GM12872 (cell line): ENCODE measurements at regions not wholly inside any gene's neighbourhood (a gene's known extent, or its start where the extent isn't known, plus 50 kb on each side); places are given as distances from the start of the nearest gene placed in this dataset.

Experiments
- TF ChIP-seq, protein P1 (sequence below): IDR thresholded peaks from 3 replicates; pipeline ENCODE4 v1.5.1; 2011; ENCODE audit warnings: low read depth, mild to moderate bottlenecking, low read length, moderate library complexity; ENCODE audit not compliant: insufficient read depth

DNA sequence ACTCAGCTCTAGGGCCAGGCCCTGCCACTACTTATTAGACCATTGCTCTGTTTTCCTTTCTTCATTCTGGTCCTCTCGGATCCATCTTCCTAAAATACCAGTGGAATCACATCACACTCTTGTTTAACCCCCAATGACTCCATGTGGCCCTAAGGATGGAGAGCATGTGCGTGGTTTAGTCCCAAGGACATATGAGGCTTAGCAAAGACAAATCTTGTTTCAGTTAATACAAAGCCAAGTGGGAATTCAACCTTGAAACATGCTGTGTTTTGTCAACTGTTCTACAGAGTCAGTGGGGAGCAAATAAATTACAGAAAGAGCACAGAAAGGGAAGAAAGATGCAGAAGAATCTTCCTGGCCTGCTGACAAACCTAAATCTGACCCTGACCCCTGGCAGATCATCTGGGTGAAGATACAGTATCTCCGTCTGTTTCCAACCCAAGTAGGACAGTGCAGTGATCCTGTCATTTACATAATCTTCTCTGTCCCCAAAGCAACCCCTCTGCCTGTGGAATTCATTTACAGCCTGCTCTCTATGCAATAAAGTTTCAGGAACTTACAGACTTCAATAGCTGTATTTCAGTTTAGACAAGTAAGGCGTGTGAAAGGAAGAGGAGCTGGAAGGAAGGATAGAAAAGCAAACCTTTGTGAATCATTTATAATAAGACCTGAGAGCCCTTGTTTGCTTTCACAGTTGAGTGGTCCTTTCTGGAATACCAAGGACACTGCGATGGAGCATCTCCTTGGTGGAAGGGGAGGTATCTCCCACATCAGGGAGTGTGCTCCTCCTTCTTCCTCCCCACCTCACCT, 144.0 kb downstream of the THBS2 start:
- TF ChIP-seq, protein P1, sequence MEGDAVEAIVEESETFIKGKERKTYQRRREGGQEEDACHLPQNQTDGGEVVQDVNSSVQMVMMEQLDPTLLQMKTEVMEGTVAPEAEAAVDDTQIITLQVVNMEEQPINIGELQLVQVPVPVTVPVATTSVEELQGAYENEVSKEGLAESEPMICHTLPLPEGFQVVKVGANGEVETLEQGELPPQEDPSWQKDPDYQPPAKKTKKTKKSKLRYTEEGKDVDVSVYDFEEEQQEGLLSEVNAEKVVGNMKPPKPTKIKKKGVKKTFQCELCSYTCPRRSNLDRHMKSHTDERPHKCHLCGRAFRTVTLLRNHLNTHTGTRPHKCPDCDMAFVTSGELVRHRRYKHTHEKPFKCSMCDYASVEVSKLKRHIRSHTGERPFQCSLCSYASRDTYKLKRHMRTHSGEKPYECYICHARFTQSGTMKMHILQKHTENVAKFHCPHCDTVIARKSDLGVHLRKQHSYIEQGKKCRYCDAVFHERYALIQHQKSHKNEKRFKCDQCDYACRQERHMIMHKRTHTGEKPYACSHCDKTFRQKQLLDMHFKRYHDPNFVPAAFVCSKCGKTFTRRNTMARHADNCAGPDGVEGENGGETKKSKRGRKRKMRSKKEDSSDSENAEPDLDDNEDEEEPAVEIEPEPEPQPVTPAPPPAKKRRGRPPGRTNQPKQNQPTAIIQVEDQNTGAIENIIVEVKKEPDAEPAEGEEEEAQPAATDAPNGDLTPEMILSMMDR, result no peak

DNA sequence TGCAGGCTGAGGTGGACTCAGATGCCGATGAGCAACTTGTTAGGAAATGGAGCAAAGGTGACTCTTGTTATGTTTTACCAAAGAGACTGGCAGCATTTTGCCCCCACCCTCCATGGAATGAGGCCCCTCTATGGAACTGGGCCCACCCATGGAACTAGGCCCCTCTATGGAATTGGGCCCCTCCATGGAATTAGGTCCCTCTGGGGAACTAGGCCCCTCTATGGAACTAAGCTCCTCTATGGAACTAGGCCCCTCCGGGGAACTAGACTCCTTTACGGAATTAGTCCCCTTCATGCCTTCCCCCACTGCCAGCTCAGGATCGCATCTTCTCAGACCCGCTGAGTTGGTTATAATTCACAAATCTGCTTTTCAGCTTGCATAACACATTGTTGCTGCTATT, 144.9 kb downstream of the THBS2 start:
- TF ChIP-seq, protein P1, result no peak

DNA sequence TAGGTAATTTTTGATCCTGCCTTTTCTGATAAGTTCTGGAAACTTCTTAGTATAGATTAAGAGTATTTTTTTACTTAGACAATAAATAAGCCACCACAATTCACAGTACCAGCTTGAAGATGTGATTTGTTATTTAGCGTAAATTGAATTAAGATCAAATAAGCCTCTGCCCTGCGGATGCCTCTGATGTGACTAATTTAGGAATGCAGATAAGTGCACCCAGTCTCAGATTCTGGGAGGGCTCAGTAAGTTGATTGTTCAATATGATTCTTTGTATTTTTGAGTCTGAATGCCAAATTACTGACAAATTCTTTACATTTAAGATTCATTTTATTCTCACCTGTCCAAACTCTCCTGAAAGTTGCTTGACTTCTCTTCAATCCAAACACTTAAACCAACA, 147.5 kb downstream of the THBS2 start:
- TF ChIP-seq, protein P1, result no peak

DNA sequence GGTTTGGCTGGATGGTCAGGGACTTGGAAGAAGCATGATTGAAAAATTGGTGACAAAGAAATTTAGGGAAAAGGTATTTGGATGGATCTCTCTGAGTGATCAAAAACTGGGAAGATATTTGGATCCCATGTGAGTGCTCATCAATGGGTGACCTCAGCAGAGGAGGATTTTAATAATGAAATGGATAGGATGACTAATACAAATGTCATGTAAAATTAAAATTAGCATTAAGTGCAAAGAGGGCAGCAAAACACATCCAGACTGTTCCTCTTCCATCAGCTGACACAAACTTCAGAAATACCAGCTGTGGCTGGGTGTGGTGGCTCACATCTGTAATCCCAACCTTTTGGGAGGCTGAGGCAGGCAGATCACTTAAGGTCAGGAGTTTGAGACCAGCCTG, 151.7 kb downstream of the THBS2 start:
- TF ChIP-seq, protein P1, result no peak

DNA sequence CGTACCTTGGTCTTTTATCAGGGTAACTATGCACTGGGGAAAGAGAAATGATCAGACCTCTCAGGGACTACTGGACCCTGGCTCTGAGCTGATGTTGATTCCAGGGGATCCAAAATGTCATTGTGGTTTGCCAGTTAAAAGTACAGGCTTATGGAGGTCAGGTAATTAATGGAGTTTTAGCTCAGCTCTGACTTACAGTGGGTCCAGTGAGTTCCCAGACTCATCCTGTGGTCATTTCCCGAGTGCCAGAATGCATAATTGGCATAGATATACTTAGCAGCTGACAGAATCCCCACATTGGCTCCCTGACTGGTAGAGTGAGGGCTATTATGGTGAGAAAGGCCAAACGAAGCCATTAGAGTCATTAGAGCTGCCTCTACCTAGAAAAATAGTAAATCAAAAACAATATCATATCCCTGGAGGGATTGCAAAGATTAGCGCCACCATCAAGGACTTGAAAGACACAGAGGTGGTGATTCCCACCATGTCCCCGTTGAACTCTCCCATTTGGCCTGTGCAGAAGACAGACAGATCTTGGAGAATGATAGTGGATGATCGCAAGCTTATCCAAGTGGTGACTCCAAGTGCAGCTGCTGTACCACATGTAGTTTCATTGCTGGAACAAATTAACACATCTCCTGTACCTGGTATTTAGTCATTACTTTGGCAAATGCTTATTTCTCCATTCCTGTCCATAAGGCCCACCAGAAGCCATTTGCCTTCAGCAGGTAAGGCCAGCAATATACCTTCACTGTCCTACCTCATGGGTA, 152.4 kb downstream of the THBS2 start:
- TF ChIP-seq, protein P1, result no peak

DNA sequence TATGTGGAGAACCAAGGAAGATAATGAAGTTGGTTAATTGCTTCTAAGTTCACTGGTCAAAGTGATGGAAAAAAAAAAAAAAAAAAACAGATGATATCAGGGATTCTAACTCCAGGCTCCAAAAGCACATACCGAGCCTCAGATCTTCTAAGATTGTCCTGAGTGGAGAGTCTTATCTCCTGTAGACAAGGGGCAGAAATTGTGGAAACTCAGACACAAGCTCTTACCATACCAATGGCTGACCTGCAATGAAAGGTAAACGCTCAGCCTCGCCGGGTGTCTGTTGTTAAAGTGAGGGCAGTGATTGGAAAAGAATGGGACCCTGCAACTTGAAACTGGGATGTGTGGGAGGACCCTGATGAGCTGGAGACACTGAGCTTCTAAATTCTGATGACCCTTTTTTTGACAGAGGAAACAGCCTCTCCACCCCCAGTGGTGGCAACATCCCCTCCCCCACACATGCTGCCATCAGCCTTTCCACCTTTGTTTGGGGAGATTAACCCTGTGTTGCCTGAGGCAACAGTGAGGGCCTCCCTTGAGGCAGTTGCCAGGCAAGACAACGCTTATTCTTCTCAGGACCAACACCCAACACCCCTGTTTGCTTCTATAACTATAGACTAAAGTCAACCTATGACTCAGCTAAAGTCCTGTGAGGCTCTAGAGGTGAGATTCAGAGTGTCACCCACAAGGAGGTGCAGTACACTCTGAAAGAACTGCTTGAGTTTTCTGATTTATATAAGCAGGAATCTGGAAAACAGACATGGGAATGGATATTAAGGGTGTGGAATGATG, 154.0 kb downstream of the THBS2 start:
- TF ChIP-seq, protein P1, result no peak

DNA sequence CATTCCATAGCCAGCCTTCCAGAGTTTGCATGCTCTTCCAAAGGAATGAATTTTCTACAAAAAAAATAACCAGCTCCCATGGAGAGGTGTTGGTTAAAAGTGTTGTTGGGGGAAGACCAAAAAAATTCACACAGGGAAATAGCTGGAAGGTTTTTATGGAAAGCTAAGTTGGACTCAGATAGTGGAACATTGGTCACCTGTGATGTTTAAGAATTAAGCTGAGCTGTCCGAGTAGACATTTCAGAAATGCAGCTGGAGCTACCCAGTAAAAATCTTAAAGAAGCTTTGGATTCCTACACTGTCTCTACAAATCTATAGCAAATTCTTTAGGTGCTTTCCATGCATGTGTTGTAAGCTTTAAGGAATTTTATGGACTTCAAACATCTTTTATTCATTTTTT, 155.5 kb downstream of the THBS2 start:
- TF ChIP-seq, protein P1, result no peak
